22Rv1 (cell line): ENCODE measurements at regions not wholly inside any gene's neighbourhood (a gene's known extent, or its start where the extent isn't known, plus 50 kb on each side); places are given as distances from the start of the nearest gene placed in this dataset.

Source experiments
- H3K27ac ChIP-seq: fragments of 450-650 bp; 2 replicates; pipeline ENCODE4 v1.5.1; 2017
- CTCF ChIP-seq: fragments of 450-650 bp; IDR thresholded peaks from 2 replicates; pipeline ENCODE4 v1.5.1; 2017; ENCODE audit warnings: mild to moderate bottlenecking
- ZFX ChIP-seq: fragments of 450-650 bp; IDR thresholded peaks from 2 replicates; pipeline ENCODE4 v1.6.1; 2017; ENCODE audit warnings: antibody characterized with exemption, borderline replicate concordance

GRCh38 chr13:99845161-99845874 lies 126.2 kb downstream of the ZIC5 start:
- TF ChIP-seq CTCF = no peak
- TF ChIP-seq ZFX = no peak
- no peak overlapping the region for H3K27ac ChIP-seq

GRCh38 chr13:99844421-99844820 lies 127.1 kb downstream of the ZIC5 start:
- H3K27ac ChIP-seq = no peak overlapping the region
- TF ChIP-seq CTCF (no peak), ZFX (no peak)

- no peak for TF ChIP-seq CTCF
- TF ChIP-seq ZFX = no peak
- H3K27ac ChIP-seq = no peak overlapping the region
Measured at GRCh38 chr13:99843872-99844271, 127.7 kb downstream of the ZIC5 start.

GRCh38 chr13:99842405-99842804 lies 129.2 kb downstream of the ZIC5 start:
- TF ChIP-seq CTCF (no peak), ZFX (no peak)
- no peak overlapping the region for H3K27ac ChIP-seq

GRCh38 chr13:99836291-99836690 lies 135.3 kb downstream of the ZIC5 start:
- no peak overlapping the region for H3K27ac ChIP-seq
- TF ChIP-seq CTCF (no peak), ZFX (no peak)

- no peak overlapping the region for H3K27ac ChIP-seq
- no peak for TF ChIP-seq ZFX
- TF ChIP-seq CTCF = no peak
Measured at GRCh38 chr13:99835442-99835841, 136.1 kb downstream of the ZIC5 start.

- no peak overlapping the region for H3K27ac ChIP-seq
Measured at GRCh38 chr13:99834246-99834645, 137.3 kb downstream of the ZIC5 start.

More at GRCh38 chr13:99834246-99834645, 137.3 kb downstream of the ZIC5 start:
- no peak for TF ChIP-seq CTCF
